Ovary (tissue), 3 donors: ENCODE measurements at regions not wholly inside any gene's neighbourhood (a gene's known extent, or its start where the extent isn't known, plus 50 kb on each side); places are given as distances from the start of the nearest gene placed in this dataset.

Experiments
- EP300 ChIP-seq: sonication (generic); formaldehyde crosslinking; IDR thresholded peaks from one replicate; pipeline ENCODE4 v1.6.1; 2017; ENCODE audit warnings: antibody characterized with exemption
- TF ChIP-seq, protein P1 (sequence below), 3 donors: fragments of 450-650 bp in 2 of 3; fragments of 200-600 bp in 1 of 3; IDR thresholded peaks; one replicate each; pipeline versions ENCODE4 v1.5.1 to v1.8.0; 2016 to 2022; ENCODE audit warnings: antibody characterized with exemption in 3 of 3, mild to moderate bottlenecking in 1 of 3
- donor health status: DM: no; HTN: no; CAD: no.

DNA sequence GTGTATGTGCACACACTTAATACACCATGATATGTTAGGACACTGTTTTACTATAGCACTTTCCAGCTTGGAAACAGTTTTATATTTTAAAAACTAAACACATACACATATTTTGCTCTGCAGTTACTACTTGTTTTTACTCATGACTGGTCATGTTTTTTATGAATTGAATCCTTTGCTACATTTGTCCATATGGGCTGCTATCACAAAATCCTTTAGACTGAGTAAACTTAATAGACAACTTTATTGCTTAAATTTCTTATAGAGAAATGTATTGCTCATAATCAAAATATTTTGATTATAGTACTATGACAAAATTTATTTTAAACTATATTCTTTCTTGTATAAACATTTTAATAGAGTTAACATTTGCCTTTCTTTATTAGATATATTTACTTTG is 314.8 kb downstream of the RBM43 start:
- TF ChIP-seq, protein P1, sequence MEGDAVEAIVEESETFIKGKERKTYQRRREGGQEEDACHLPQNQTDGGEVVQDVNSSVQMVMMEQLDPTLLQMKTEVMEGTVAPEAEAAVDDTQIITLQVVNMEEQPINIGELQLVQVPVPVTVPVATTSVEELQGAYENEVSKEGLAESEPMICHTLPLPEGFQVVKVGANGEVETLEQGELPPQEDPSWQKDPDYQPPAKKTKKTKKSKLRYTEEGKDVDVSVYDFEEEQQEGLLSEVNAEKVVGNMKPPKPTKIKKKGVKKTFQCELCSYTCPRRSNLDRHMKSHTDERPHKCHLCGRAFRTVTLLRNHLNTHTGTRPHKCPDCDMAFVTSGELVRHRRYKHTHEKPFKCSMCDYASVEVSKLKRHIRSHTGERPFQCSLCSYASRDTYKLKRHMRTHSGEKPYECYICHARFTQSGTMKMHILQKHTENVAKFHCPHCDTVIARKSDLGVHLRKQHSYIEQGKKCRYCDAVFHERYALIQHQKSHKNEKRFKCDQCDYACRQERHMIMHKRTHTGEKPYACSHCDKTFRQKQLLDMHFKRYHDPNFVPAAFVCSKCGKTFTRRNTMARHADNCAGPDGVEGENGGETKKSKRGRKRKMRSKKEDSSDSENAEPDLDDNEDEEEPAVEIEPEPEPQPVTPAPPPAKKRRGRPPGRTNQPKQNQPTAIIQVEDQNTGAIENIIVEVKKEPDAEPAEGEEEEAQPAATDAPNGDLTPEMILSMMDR (IDR thresholded peaks at IDR 0.05), result no peak
- no peak for TF ChIP-seq EP300
